Nephron progenitor cell (in vitro differentiated cells): ENCODE measurements at regions not wholly inside any gene's neighbourhood (a gene's known extent, or its start where the extent isn't known, plus 50 kb on each side); places are given as distances from the start of the nearest gene placed in this dataset.

ENCODE experiments used
- DNase-seq: peaks from one replicate; pipeline ENCODE4 v3.0.0; 2021
- H3K27ac Mint-ChIP-seq: 2 replicates; pipeline ENCODE4 v1.8.0; 2021; ENCODE audit warnings: mild to moderate bottlenecking, moderate library complexity, mixed read lengths
- H3K27me3 Mint-ChIP-seq: 2 replicates; pipeline ENCODE4 v1.8.0; 2021; ENCODE audit warnings: mild to moderate bottlenecking, low read depth, mixed read lengths; ENCODE audit not compliant: poor library complexity
- H3K36me3 Mint-ChIP-seq: 2 replicates; pipeline ENCODE4 v1.8.0; 2021; ENCODE audit warnings: low read depth, mixed read lengths
- H3K4me1 Mint-ChIP-seq: 2 replicates; pipeline ENCODE4 v1.8.0; 2021; ENCODE audit warnings: mixed read lengths
- H3K4me3 Mint-ChIP-seq: 2 replicates; pipeline ENCODE4 v1.8.0; 2021; ENCODE audit warnings: mild to moderate bottlenecking, moderate library complexity, mixed read lengths
- H3K9me3 Mint-ChIP-seq: 2 replicates; pipeline ENCODE4 v1.8.0; 2021; ENCODE audit warnings: mild to moderate bottlenecking, moderate library complexity, mixed read lengths
- TF ChIP-seq, protein P1 (sequence below): fragments of 200-600 bp; sonication (generic); IDR thresholded peaks from 2 replicates; pipeline ENCODE4 v1.5.0; 2021; ENCODE audit warnings: antibody characterized with exemption

DNA sequence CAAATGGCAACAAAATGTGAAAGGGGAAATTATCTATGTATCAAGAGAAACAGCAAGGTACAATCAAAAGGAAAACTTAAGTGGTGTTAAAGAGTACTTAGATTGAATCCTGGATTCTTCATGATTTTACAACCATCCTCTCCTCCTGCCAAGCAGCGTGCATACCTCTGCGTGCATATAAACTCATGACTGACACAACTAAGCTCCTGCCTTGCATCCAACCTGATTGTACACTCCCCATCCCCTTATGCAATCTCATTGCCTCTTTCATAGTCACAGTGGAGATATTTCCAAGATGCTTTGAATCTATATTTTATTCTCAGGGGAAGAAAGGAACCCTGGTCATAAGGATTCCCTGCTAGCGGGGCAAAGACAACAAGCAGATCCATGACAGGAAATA lies 499.9 kb downstream of the KCTD12 start:
- Mint-ChIP-seq H3K27me3 (no peaks in the 10 kb centered on the region), H3K36me3 (no peaks in the 10 kb centered on the region), H3K4me3 (no peak overlapping the region), H3K9me3 (no peaks in the 10 kb centered on the region), H3K27ac (no peak overlapping the region), H3K4me1 (peaks cover 22% of the 10 kb centered on the region)
- TF ChIP-seq, protein P1, sequence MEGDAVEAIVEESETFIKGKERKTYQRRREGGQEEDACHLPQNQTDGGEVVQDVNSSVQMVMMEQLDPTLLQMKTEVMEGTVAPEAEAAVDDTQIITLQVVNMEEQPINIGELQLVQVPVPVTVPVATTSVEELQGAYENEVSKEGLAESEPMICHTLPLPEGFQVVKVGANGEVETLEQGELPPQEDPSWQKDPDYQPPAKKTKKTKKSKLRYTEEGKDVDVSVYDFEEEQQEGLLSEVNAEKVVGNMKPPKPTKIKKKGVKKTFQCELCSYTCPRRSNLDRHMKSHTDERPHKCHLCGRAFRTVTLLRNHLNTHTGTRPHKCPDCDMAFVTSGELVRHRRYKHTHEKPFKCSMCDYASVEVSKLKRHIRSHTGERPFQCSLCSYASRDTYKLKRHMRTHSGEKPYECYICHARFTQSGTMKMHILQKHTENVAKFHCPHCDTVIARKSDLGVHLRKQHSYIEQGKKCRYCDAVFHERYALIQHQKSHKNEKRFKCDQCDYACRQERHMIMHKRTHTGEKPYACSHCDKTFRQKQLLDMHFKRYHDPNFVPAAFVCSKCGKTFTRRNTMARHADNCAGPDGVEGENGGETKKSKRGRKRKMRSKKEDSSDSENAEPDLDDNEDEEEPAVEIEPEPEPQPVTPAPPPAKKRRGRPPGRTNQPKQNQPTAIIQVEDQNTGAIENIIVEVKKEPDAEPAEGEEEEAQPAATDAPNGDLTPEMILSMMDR = no peak
- no peak for DNase-seq

DNA sequence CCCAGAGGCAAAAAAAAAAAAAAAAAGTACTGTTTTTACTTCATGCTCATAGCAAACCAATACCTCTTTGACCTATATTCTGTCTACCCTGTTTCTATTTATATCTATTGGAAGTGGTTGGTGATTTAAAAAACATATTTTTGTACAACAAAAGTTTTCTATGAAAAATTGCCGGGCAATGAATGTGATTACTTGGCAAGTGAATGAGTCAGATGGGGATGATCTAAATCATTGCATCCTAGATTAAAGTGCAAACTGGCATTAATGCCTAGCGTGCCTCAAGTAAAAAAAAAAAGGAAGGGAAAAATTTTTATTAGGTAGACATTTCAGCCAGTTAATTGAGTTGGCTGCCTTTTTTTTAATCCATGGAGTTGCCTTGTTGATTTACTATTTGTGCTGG lies 500.6 kb downstream of the KCTD12 start:
- no peak overlapping the region for H3K27ac Mint-ChIP-seq
- no peak for DNase-seq

DNA sequence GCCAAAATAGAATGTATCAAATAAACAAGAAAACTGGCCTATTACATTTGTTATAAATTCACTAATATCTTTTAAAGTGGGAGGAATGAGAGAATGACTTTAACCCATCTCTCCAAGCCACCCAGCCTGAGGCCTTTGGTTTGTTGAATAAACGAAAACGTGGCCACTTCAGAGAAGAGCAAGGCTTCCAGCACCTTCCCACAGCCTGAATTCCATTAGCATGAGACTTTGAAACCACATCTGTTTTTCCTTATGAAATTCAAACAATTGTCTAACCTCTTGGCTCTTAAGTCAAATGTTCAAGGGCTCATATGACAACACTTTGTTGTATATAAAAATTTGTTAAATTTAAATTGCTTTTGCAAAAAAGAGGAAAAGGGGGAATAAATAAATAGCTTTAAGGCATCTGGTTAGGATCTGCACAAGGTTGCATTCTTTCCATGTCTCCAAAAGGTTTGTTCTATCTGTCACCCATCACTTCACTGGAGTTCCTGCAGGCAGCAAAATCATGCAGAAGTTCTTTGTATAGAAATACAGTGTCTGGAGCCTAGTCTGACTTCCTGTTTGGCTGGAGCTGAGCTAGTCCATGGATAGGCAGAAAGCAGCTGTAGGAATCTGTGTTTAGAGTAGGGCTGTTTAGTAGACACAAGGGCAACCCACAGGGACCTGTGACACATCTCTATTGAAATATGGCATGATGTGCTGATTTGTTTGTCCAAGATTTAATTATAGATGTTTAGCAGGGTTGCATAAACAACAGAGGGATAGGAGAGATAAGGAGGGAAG lies 502.3 kb downstream of the KCTD12 start:
- TF ChIP-seq, protein P1 = no peak
- H3K4me1 Mint-ChIP-seq = peaks cover 22% of the 10 kb centered on the region
- H3K36me3 Mint-ChIP-seq = no peaks in the 10 kb centered on the region
- H3K27me3 Mint-ChIP-seq = no peaks in the 10 kb centered on the region
- H3K27ac Mint-ChIP-seq = no peak overlapping the region
- no peaks in the 10 kb centered on the region for H3K9me3 Mint-ChIP-seq
- no peak for DNase-seq
- H3K4me3 Mint-ChIP-seq = no peak overlapping the region

More for the DNA sequence above, 500.6 kb downstream of the KCTD12 start:
- TF ChIP-seq, protein P1 = no peak
- Mint-ChIP-seq H3K9me3 (no peaks in the 10 kb centered on the region), H3K36me3 (no peaks in the 10 kb centered on the region), H3K4me3 (no peak overlapping the region), H3K27me3 (no peaks in the 10 kb centered on the region), H3K4me1 (peaks cover 22% of the 10 kb centered on the region)

DNA sequence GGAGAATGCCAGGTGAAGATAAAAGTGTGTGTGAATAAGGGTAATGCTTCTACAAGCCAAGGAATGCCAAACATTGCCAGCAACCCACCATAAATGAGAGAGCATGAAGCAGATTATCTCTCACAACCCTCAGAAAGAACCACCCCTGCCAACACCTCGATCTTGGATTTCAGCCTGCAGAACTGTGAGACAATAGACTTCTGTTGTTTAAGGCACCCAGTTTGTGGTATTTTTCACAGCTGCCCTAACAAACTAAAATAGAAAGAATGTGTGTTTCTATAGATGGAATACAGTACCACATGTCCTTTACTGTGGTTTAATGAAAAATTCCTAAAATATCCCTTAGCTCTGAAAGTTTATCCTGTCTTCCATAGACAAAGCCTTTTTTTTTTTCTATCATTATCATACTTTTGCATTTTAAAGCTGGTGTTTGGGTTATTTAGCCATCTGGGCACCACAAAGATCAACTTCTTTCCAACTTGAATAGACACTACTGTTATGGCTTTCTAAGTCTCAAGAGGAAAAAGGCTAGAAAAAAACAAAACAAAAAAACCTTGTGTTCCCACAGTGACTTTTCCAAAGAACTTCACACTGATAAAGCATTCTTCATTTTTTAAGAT lies 505.6 kb downstream of the KCTD12 start:
- no peak for DNase-seq
- no peak overlapping the region for H3K27ac Mint-ChIP-seq
- peaks cover 7% of the 10 kb centered on the region for H3K4me1 Mint-ChIP-seq
- H3K27me3 Mint-ChIP-seq = no peaks in the 10 kb centered on the region
- TF ChIP-seq, protein P1 = no peak
- H3K4me3 Mint-ChIP-seq = no peak overlapping the region
- H3K36me3 Mint-ChIP-seq = no peaks in the 10 kb centered on the region
- H3K9me3 Mint-ChIP-seq = no peaks in the 10 kb centered on the region

DNA sequence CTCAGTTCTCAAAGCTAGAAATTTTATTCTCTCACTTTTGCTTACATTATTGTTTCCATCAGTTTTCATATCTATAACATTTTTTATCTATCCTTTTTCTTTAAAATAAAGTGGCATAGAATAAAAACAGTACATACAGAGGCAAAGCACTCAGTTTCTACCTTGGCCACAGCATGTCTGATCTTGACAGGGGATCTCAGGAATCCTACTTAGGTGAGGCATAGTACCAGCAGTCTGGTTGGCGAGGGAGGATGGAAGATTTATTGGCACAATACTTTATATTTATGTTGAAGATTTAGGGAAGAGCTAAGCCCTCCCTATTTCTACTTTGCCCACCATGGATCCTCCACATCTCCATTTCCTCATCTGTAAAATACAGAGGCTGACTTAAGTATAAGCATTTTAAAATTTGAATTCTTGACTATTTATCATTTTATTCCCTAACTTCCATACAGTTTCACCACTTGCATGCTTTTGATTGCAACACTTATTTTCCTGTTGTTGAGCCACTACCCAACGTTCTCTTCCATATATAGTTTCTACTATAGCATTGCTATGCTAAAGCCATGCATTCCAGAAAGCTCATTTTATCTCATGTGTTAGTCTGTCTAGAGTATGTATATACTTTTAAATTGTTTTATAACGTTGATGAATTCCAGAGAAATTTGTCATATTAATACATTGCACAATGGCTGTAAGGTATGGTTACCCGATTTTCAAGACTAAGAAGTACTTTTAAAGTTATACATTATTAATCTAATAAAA lies 506.7 kb downstream of the KCTD12 start:
- Mint-ChIP-seq H3K4me1 (peaks cover 7% of the 10 kb centered on the region), H3K36me3 (no peaks in the 10 kb centered on the region), H3K9me3 (no peaks in the 10 kb centered on the region), H3K27me3 (no peaks in the 10 kb centered on the region), H3K4me3 (no peak overlapping the region), H3K27ac (no peak overlapping the region)
- TF ChIP-seq, protein P1 = no peak
- no peak for DNase-seq
